ENCODE measurements at regions not wholly inside any gene's neighbourhood (a gene's known extent, or its start where the extent isn't known, plus 50 kb on each side); places are given as distances from the start of the nearest gene placed in this dataset.
"Not testable (repeated sequence)": the region's sequence is repeated elsewhere in the genome, so short reads cannot be mapped to it uniquely, and the experiment has no call there.

- no peak for DNase-seq
Observed at GRCh38 chr10:8393531-8393930, 339.0 kb downstream of the GATA3 start.

- no peak for DNase-seq
Observed at GRCh38 chr10:8396675-8397074, 342.2 kb downstream of the GATA3 start.

- no peak for DNase-seq
Observed at GRCh38 chr10:8398771-8399170, 344.3 kb downstream of the GATA3 start.

GRCh38 chr10:8400151-8400550 is 345.7 kb downstream of the GATA3 start:
- no peak for DNase-seq

- DNase-seq: no peak
Observed at GRCh38 chr10:8400892-8401291, 346.4 kb downstream of the GATA3 start.

GRCh38 chr10:8401531-8401930 is 347.0 kb downstream of the GATA3 start:
- DNase-seq: no peak

- DNase-seq: peak; percentile 80
Observed at GRCh38 chr10:8402576-8402975, 348.1 kb downstream of the GATA3 start.

GRCh38 chr10:8403711-8404371 is 349.4 kb downstream of the GATA3 start:
- DNase-seq: no peak

GRCh38 chr10:8404721-8405120 is 350.2 kb downstream of the GATA3 start:
- peak; percentile 95 for DNase-seq

GRCh38 chr10:8405596-8405995 is 351.1 kb downstream of the GATA3 start:
- no peak for DNase-seq

- peak; percentile 69 for DNase-seq
Observed at GRCh38 chr10:8407501-8408021, 353.1 kb downstream of the GATA3 start.

- DNase-seq: no peak
Observed at GRCh38 chr10:8410506-8410905, 356.0 kb downstream of the GATA3 start.

- DNase-seq: no peak
Observed at GRCh38 chr10:8412541-8412940, 358.1 kb downstream of the GATA3 start.

- not testable (repeated sequence) for DNase-seq
Observed at GRCh38 chr10:8415029-8415428, 360.5 kb downstream of the GATA3 start.

GRCh38 chr10:8416192-8416701 is 361.8 kb downstream of the GATA3 start:
- peak; percentile 89 for DNase-seq

GRCh38 chr10:8416760-8417159 is 362.3 kb downstream of the GATA3 start:
- peak; percentile 64 for DNase-seq

- DNase-seq: no peak
Observed at GRCh38 chr10:8417631-8418030, 363.1 kb downstream of the GATA3 start.

- DNase-seq: no peak
Observed at GRCh38 chr10:8418631-8419030, 364.1 kb downstream of the GATA3 start.

GRCh38 chr10:8420182-8420581 is 365.7 kb downstream of the GATA3 start:
- DNase-seq: no peak

GRCh38 chr10:8424555-8425211 is 370.2 kb downstream of the GATA3 start:
- DNase-seq: no peak

GRCh38 chr10:8428654-8429053 is 374.2 kb downstream of the GATA3 start:
- no peak for DNase-seq

GRCh38 chr10:8430321-8430720 is 375.8 kb downstream of the GATA3 start:
- DNase-seq: no peak

- DNase-seq: no peak
Observed at GRCh38 chr10:8431511-8431910, 377.0 kb downstream of the GATA3 start.

All from CD4-positive, alpha-beta T cell treated with Interleukin-4 for 4 hours (primary cell).